NCI-H446 (cell line): ENCODE measurements at regions not wholly inside any gene's neighbourhood (a gene's known extent, or its start where the extent isn't known, plus 50 kb on each side); places are given as distances from the start of the nearest gene placed in this dataset.
"Not testable (repeated sequence)": the region's sequence is repeated elsewhere in the genome, so short reads cannot be mapped to it uniquely, and the experiment has no call there.

Experiments
- DNase-seq, 2 experiments: peaks; one replicate each; lab custom pipeline; 2025; lab: John Stamatoyannopoulos, UW

DNA sequence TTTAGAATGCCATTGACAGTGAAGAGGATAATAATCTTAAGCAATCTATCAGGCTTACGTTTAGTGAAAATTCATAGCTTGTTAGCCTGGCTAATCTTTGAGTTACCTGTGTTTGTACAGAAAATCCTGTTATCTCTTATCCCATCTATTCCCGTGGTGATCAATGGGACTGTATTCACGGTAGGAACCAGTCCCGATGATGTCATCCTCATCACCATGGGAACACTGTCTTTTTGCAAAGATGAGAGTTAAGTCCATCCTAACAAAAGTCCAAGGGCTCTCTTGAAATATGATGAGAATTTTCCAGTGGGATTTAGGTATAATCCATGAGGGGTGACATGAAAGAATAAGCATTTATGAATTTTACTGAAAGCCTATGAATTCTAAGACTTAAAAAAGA, 762.2 kb downstream of the ETS1 start:
- no peak for DNase-seq

DNA sequence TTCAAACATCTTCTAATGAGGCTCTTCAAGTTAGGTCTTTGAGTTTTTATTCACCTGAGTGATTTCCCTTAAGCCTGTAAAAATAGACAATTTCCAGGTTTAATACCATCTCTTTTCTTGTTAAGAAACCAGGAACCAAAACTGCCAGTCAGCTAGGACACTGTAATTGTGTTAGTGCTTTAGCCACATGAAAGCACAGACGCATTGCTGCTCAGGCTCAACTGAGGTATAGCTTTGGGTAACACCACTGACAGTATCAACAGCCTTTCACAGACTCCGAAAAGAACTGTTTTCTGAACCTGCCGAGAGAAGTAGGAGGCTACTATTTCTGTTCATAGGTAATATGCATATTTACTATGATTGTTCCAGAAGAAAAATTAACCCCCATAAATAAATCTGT, 768.7 kb downstream of the ETS1 start:
- DNase-seq, result no peak

- DNase-seq, result no peak
These were observed 770.4 kb downstream of the ETS1 start for GRCh38 chr11:127816962-127817361.

DNA sequence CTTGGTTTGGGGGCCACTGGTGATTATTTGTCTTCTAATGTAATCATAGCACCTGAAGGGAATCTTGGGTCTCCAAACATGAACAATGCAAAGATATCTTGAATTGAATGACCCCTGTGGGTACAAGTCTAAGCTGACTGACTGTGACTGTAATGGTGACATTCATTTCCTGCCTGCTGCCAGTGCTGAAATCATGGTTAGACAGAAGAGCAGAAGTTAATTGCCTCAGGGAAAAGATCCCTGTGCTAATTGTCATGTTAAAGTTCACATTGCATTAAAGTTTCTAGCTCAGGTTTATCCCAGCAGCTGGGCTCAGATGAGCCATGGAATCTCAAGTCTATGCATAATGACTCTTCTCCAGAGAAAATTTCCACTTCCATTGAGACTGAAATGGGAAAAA, 772.0 kb downstream of the ETS1 start:
- DNase-seq, result no peak

- DNase-seq, result no peak
These were observed 780.9 kb downstream of the ETS1 start for GRCh38 chr11:127806501-127806900.

DNA sequence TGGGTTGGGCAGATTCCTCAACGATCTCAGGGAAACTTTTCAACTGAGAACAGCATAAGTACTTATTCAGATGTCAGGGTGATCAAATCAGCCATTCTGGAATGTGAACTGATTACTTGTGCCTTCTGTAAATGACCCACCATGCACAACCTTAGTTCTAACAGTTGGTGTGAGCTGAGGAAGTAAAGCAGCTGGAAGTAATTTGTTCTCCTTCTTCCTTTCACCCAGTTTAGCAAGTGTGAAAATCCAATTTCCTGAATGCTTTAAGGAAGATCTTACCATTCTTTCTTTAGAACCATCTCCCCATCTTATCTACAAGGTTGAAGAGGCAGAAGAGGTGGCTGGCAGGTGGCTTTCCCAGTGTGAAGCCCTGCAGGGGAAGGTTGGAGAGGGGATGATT, 781.6 kb downstream of the ETS1 start:
- DNase-seq, result no peak

DNA sequence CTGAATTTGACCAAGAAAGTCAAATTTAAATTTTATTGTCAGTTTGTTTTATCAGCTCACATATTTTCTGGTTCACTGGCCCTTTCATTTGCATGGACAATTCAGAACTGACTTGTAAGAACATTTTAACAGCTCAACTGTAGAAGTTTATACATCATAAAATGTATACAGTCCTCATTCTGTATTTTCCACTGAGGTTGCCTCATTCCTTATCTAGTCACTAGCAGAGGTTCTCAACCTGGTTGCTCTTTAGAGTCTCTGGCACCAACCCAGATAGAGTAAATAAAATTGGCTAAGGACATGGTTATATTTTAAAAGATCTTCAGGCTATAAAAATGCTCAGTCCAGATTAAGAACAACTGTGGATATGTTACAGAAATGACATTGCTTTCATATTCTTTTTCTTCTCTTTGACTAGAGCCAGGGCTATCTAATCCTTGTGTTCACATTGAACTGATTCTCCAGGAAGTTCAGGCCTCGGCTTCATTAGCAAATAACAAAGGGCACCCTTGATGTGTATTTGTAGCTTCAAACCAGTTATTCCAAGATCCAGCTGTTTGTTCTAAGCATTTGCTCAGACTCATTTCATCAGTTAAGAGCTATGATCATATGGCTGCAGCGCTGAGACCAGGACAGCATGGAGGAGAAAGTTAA, 782.5 kb downstream of the ETS1 start:
- DNase-seq, result no peak

GRCh38 chr11:127803755-127804154, 783.6 kb downstream of the ETS1 start:
- no peak for DNase-seq

DNA sequence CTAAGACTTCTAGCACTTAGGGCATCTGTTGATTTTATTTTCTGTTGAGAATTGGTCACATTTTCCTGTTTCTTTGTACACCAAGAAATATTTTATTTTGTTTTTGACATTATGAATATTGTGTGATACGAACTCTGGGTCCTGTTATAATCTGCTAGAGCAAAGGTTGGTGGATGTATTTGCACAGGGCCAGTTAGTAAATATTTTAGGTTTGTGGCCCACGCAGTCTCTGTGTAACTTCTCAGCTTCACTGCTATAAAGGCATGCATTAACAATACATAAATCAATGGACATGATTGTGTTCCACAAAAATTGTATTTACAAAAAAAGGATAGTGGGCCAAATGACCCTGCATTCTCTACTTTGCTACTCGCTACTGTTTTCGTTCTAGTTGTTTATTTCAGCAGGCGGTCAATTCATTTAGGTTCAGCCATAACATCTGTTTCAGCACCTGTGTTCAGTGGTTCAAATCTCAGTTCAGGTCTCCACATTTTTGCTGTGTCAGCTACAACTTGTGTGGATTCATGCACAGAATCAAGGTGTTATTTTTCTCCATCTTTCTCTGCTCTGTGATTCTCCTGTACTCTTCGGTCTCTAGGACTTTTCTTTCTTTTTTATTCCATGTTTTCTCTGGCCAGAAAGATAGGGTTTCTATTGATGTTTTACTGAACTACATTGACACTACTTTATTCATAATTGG, 786.2 kb downstream of the ETS1 start:
- DNase-seq, result no peak

- no peak for DNase-seq
These were observed 792.0 kb downstream of the ETS1 start for GRCh38 chr11:127795326-127795725.

- DNase-seq, result no peak
These were observed 791.3 kb upstream of the KIRREL3 start for GRCh38 chr11:127791844-127792243.

DNA sequence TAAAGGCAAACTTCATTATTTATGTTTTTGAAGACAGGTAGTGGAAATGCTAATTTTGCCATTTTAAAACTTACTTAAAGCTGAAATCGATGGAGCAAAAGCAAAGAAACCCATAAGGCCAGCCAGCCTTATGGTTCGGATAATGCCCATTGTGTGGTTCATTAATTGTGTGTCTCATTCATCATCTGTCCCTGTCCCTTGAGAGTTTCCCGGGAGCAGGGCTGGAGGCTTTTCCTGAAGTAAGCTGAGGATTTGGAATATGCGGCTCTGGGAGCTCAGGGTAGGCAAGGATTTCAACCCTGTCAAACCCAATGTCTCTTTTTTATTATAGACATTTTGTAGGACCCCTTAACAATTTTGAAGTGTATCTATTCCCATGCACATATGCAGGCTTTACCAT, 790.0 kb upstream of the KIRREL3 start:
- no peak for DNase-seq

DNA sequence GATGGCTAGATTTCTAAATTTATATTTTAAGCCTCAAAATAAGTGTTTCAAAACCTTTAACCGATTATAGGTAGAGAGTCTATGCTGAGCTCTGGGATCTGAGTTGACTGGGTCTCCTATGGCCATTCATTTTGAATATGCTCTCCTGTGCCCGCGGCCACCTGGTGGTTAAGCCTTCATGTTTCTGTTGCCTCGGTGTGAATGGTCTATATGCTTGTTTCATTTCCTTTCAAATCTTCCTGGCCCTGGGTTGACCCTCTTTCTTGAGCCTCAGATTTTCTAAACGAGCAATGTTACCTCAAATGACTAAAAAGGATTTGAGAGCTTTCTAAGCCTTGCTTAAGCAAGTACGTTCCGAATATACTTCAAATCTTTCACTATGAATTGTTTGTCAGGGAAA, 789.4 kb upstream of the KIRREL3 start:
- no peak for DNase-seq

GRCh38 chr11:127772938-127773337, 772.4 kb upstream of the KIRREL3 start:
- not testable (repeated sequence) for DNase-seq

GRCh38 chr11:127768931-127769330, 768.4 kb upstream of the KIRREL3 start:
- not testable (repeated sequence) for DNase-seq

GRCh38 chr11:127766734-127767133, 766.2 kb upstream of the KIRREL3 start:
- DNase-seq, result no peak

- no peak for DNase-seq
These were observed 738.3 kb upstream of the KIRREL3 start for GRCh38 chr11:127738771-127739286.

DNA sequence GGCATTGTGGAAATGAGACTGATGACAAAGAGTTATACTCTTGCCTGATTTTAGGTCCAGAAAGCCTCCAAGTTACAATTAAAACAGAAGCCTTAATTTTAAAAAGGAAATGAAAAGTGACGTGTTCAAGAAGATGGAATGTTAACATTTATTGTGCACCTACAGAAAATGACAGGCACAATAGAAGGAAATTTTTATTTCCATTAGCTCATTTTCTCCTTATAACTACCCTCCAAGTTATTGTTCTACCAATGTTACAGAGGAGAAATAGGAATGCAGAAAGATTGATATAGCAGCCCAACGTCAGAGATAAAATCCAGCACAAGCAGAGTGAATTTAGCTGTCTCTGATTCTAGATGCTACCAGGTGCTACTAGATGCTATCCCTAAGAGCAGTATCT, 736.9 kb upstream of the KIRREL3 start:
- no peak for DNase-seq

- DNase-seq, result no peak
These were observed 733.0 kb upstream of the KIRREL3 start for GRCh38 chr11:127733552-127733951.

GRCh38 chr11:127726367-127726766, 725.8 kb upstream of the KIRREL3 start:
- DNase-seq, result no peak

- no peak for DNase-seq
These were observed 723.1 kb upstream of the KIRREL3 start for GRCh38 chr11:127723714-127724113.

DNA sequence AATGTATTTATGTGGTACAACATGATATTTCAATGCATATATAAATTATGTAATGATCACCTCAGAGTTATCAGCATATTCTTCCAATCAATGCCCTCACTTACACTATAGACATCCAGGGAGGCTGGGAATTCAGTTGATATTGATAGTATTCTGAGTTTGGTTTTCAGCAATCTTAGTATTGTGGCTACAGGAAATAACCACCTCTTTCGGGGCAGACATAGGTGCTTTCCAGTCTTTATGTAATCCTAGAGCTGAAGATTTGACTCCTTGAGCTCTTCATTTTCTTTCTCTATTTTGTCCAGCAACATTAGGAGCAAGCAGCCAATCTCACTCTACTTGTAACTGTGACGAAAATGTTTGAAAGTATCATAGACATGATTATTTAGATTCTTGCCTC, 712.7 kb upstream of the KIRREL3 start:
- no peak for DNase-seq

DNA sequence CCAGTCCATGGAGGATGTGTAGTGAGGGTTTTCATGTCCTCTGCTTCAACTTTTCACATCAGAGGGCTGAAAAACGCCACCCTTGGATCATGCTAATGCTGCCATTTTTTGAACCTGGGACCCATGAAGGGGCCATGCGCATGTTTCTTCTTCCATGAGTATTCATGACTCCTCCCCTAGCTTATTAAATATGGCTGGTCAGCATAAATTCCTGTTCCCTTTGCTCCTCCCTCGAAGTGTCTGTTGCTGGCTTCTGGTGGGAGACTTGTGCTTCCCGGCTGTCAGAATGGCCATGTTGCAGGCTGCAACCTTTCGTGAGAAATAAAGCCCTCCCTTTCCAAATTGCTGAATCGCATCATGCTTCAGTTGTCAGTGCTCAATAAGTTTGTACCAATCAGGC, 711.2 kb upstream of the KIRREL3 start:
- no peak for DNase-seq

GRCh38 chr11:127710831-127711230, 710.3 kb upstream of the KIRREL3 start:
- DNase-seq, result no peak
